ENCODE measurements at regions not wholly inside any gene's neighbourhood (a gene's known extent, or its start where the extent isn't known, plus 50 kb on each side); places are given as distances from the start of the nearest gene placed in this dataset.
"Not testable (repeated sequence)": the region's sequence is repeated elsewhere in the genome, so short reads cannot be mapped to it uniquely, and the experiment has no call there.

DNA sequence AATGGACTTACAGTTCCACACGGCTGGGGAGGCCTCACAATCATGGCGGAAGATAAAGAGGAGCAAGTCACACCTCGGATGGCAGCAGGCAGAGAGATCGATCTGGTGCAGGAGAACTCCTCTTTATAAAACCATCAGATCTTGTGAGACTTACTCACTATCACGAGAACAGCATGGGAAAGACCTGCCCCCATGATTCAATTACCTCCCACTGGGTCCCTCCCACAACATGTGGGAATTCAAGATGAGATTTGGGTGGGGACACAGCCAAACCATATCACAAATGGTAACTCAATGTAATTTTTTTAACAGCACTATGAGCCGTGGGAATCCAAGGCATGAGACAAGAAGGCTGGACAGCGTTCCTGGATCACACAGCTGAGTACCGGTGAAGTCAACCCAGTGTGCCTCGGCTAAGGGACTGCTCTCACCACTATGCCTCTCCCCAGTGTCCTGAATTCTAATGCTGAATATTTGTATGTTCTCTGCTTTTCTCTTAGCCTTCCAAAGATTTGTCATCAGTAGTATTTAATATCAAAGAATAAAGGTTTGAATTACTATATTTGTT is 84.3 kb downstream of the IRS2 start:
- DNase-seq; H3K9ac ChIP-seq (ENCODE audit: low read depth, low read length); H3K27me3 ChIP-seq (ENCODE audit: insufficient read depth, low read length, poor library complexity); H3K9me3 ChIP-seq (ENCODE audit: insufficient read depth, low read length, severe bottlenecking); H4K20me1 ChIP-seq (ENCODE audit: insufficient read depth, low read length); ATAC-seq (ENCODE audit: insufficient read depth, low read depth); H3K4me2 ChIP-seq (ENCODE audit: insufficient read depth, low read length); H3K4me3 ChIP-seq (ENCODE audit: low read depth in 1 of 2, low read length in 2 of 2); H2AFZ ChIP-seq (ENCODE audit: low read depth, low read length): not testable (repeated sequence)
- peaks cover 70% of the 10 kb centered on the region for H3K4me1 ChIP-seq (ENCODE audit: insufficient read depth, low read length)
- H3K79me2 ChIP-seq (ENCODE audit: insufficient read depth, low read length), result peaks cover 87% of the 10 kb centered on the region
- H3K27ac ChIP-seq (ENCODE audit: low read length), result peak overlapping the region; percentile 20
- H3K36me3 ChIP-seq (ENCODE audit: insufficient read depth, low read length), result peaks cover 47% of the 10 kb centered on the region

DNA sequence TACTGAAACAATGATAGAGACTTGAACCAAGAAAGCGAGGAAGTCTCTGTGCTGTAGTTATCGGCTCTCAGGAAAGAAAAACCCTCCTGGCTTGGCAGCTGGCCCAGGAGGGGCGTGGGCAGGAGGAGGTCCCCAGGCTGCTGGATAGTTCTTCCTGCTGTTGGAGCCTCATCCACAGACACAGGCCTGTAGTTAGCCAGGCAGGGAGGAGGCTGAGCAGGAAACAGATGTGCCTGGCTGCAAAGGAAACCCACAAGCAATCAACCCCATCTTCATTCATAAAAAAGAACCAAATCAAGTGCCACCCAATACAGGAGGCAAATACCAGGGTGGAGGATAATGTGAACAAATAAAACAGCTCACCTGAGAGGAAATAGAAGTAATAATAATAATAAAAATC is 86.2 kb downstream of the IRS2 start:
- DNase-seq (peak; percentile 97), ATAC-seq (ENCODE audit: insufficient read depth, low read depth) (peak; percentile 99)
- H3K4me3 ChIP-seq (ENCODE audit: low read depth in 1 of 2, low read length in 2 of 2), result no peak overlapping the region
- H3K9ac ChIP-seq (ENCODE audit: low read depth, low read length), result peak overlapping the region; percentile 46
- H3K4me2 ChIP-seq (ENCODE audit: insufficient read depth, low read length), result peak overlapping the region; percentile 58
- peaks cover 2% of the 10 kb centered on the region for H3K9me3 ChIP-seq (ENCODE audit: insufficient read depth, low read length, severe bottlenecking)
- peak overlapping the region; percentile 85 for H3K27ac ChIP-seq (ENCODE audit: low read length)
- H2AFZ ChIP-seq (ENCODE audit: low read depth, low read length), result no peak overlapping the region
- peaks cover 10% of the 10 kb centered on the region; the same call in 1 of the 2 replicates for H4K20me1 ChIP-seq (ENCODE audit: insufficient read depth, low read length)
- TF ChIP-seq, protein P1, sequence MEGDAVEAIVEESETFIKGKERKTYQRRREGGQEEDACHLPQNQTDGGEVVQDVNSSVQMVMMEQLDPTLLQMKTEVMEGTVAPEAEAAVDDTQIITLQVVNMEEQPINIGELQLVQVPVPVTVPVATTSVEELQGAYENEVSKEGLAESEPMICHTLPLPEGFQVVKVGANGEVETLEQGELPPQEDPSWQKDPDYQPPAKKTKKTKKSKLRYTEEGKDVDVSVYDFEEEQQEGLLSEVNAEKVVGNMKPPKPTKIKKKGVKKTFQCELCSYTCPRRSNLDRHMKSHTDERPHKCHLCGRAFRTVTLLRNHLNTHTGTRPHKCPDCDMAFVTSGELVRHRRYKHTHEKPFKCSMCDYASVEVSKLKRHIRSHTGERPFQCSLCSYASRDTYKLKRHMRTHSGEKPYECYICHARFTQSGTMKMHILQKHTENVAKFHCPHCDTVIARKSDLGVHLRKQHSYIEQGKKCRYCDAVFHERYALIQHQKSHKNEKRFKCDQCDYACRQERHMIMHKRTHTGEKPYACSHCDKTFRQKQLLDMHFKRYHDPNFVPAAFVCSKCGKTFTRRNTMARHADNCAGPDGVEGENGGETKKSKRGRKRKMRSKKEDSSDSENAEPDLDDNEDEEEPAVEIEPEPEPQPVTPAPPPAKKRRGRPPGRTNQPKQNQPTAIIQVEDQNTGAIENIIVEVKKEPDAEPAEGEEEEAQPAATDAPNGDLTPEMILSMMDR (IDR thresholded peaks at IDR 0.05; ENCODE audit: borderline replicate concordance, extremely low read depth, low read length, poor library complexity, severe bottlenecking), result no peak
- no peak for TF ChIP-seq EZH2 (IDR thresholded peaks at IDR 0.05; ENCODE audit: borderline replicate concordance, low read depth, low read length, severe bottlenecking)
- peaks cover 88% of the 10 kb centered on the region for H3K79me2 ChIP-seq (ENCODE audit: insufficient read depth, low read length)
- peaks cover 51% of the 10 kb centered on the region for H3K4me1 ChIP-seq (ENCODE audit: insufficient read depth, low read length)
- peaks cover 42% of the 10 kb centered on the region for H3K36me3 ChIP-seq (ENCODE audit: insufficient read depth, low read length)
- H3K27me3 ChIP-seq (ENCODE audit: insufficient read depth, low read length, poor library complexity), result no peaks in the 10 kb centered on the region

DNA sequence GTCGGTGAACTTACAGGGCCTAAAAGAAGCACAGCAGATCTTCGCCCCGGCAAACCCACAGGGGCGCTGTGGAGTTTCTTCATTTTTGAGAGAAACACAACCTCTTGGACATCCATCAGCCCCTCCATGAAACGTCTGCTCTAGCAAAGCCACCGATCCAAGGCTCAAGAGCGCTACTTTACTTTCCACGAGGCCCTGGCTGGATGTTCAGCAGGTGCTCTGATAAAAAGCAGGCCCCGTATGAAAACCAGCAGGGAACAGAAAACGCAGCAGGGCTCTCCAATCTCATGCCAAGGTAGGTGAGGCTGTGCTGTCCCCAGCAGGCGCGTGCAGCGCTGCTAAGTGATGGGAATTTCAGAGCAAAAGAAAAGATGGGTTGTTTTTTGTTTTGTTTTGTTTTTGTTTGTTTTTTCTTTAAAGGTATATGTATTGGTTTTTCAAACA is 86.7 kb downstream of the IRS2 start:
- H3K9ac ChIP-seq (ENCODE audit: low read depth, low read length), result peak overlapping the region; percentile 46
- no peak overlapping the region for H2AFZ ChIP-seq (ENCODE audit: low read depth, low read length)
- peaks cover 87% of the 10 kb centered on the region for H3K79me2 ChIP-seq (ENCODE audit: insufficient read depth, low read length)
- H3K9me3 ChIP-seq (ENCODE audit: insufficient read depth, low read length, severe bottlenecking), result peaks cover 2% of the 10 kb centered on the region
- peak overlapping the region; percentile 85 for H3K27ac ChIP-seq (ENCODE audit: low read length)
- H3K4me2 ChIP-seq (ENCODE audit: insufficient read depth, low read length), result peak overlapping the region; percentile 58
- ATAC-seq (ENCODE audit: insufficient read depth, low read depth) (no peak), DNase-seq (peak; percentile 32)
- H3K4me3 ChIP-seq (ENCODE audit: low read depth in 1 of 2, low read length in 2 of 2), result peak overlapping the region in 1 of 2 experiments; percentile 30; a peak in 2 of 4 replicates
- no peak for TF ChIP-seq EZH2 (IDR thresholded peaks at IDR 0.05; ENCODE audit: borderline replicate concordance, low read depth, low read length, severe bottlenecking)
- TF ChIP-seq, protein P1 (IDR thresholded peaks at IDR 0.05; ENCODE audit: borderline replicate concordance, extremely low read depth, low read length, poor library complexity, severe bottlenecking), result peak; percentile 44
- peaks cover 39% of the 10 kb centered on the region for H3K36me3 ChIP-seq (ENCODE audit: insufficient read depth, low read length)
- peaks cover 46% of the 10 kb centered on the region for H3K4me1 ChIP-seq (ENCODE audit: insufficient read depth, low read length)
- H4K20me1 ChIP-seq (ENCODE audit: insufficient read depth, low read length), result peaks cover 12% of the 10 kb centered on the region; the same call in 1 of the 2 replicates
- H3K27me3 ChIP-seq (ENCODE audit: insufficient read depth, low read length, poor library complexity), result no peaks in the 10 kb centered on the region

DNA sequence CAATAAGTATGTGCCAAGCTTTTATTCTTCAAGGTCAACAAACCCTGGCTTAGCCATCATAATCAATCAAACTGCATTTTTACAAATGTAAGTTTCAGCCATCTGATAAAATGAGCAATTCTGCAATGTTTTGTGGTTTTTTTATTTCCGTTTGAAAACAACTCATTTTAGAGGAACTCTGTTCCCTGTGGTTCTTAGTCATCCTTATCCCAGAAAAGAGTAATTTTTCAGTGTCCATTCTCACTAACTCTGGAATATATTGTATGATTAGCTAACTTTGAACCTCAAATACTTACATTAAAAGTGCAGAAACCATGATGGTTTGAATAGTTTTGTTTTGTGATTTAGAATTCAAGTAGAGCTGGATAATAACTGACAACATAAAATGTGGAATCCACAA is 87.6 kb downstream of the IRS2 start:
- Histone ChIP-seq H3K4me2 (ENCODE audit: insufficient read depth, low read length) (no peak overlapping the region), H3K36me3 (ENCODE audit: insufficient read depth, low read length) (peaks cover 30% of the 10 kb centered on the region), H2AFZ (ENCODE audit: low read depth, low read length) (no peak overlapping the region), H3K9me3 (ENCODE audit: insufficient read depth, low read length, severe bottlenecking) (no peaks in the 10 kb centered on the region), H3K27me3 (ENCODE audit: insufficient read depth, low read length, poor library complexity) (no peaks in the 10 kb centered on the region), H3K27ac (ENCODE audit: low read length) (peak overlapping the region; percentile 12; the same call in 1 of the 2 replicates), H3K9ac (ENCODE audit: low read depth, low read length) (no peak overlapping the region), H3K79me2 (ENCODE audit: insufficient read depth, low read length) (peaks cover 79% of the 10 kb centered on the region), H4K20me1 (ENCODE audit: insufficient read depth, low read length) (peaks cover 12% of the 10 kb centered on the region; the same call in 1 of the 2 replicates), H3K4me1 (ENCODE audit: insufficient read depth, low read length) (peaks cover 41% of the 10 kb centered on the region), H3K4me3 (ENCODE audit: low read depth in 1 of 2, low read length in 2 of 2) (no peak overlapping the region)
- no peak for ATAC-seq (ENCODE audit: insufficient read depth, low read depth)
- no peak for DNase-seq
- TF ChIP-seq, protein P1 (IDR thresholded peaks at IDR 0.05; ENCODE audit: borderline replicate concordance, extremely low read depth, low read length, poor library complexity, severe bottlenecking), result no peak
- no peak for TF ChIP-seq EZH2 (IDR thresholded peaks at IDR 0.05; ENCODE audit: borderline replicate concordance, low read depth, low read length, severe bottlenecking)

All from DND-41 (cell line).